Activated CD4-positive, alpha-beta T cell treated with anti-CD3 and anti-CD28 coated beads for 24 hours (primary cell): ENCODE measurements at regions not wholly inside any gene's neighbourhood (a gene's known extent, or its start where the extent isn't known, plus 50 kb on each side); places are given as distances from the start of the nearest gene placed in this dataset.
A peak's percentile ranks its signal among the peaks of the same experiment; 100 is the strongest.
"Not testable (repeated sequence)": the region's sequence is repeated elsewhere in the genome, so short reads cannot be mapped to it uniquely, and the experiment has no call there.

Experiments used
- DNase-seq, 2 donors: peaks; one replicate each; pipeline ENCODE4 v3.0.0-alpha.2; 2020; ENCODE audit warnings: low read depth in 2 of 2

- DNase-seq = no peak
These were observed 75.7 kb upstream of the JARID2 start for GRCh38 chr6:15170126-15170525.

- DNase-seq = no peak
These were observed 74.8 kb upstream of the JARID2 start for GRCh38 chr6:15171026-15171425.

GRCh38 chr6:15176816-15177370 is 69.0 kb upstream of the JARID2 start:
- DNase-seq = no peak

GRCh38 chr6:15183979-15184378 is 61.9 kb upstream of the JARID2 start:
- DNase-seq = peak; percentile 6 to 10

GRCh38 chr6:15184441-15184861 is 61.4 kb upstream of the JARID2 start:
- DNase-seq = peak in 1 of 2 donors; percentile 39

GRCh38 chr6:15185111-15185510 is 60.8 kb upstream of the JARID2 start:
- not testable (repeated sequence) for DNase-seq

GRCh38 chr6:15193451-15193850 is 52.4 kb upstream of the JARID2 start:
- DNase-seq = not testable (repeated sequence)

GRCh38 chr6:15194453-15194852 is 51.4 kb upstream of the JARID2 start:
- no peak for DNase-seq
